ENCODE measurements at regions not wholly inside any gene's neighbourhood (a gene's known extent, or its start where the extent isn't known, plus 50 kb on each side); places are given as distances from the start of the nearest gene placed in this dataset.
"Not testable (repeated sequence)": the region's sequence is repeated elsewhere in the genome, so short reads cannot be mapped to it uniquely, and the experiment has no call there.

GRCh38 chrX:33855251-33855650, 276.9 kb downstream of the FAM47A start:
- H3K4me1 ChIP-seq (ENCODE audit: control insufficient read depth in 2 of 2, insufficient read depth in 2 of 2, low read length in 2 of 2), result no peaks in the 10 kb centered on the region
- H3K36me3 ChIP-seq (replicated peaks in 1 of 2; ENCODE audit: control extremely low read depth in 1 of 2, control insufficient read depth in 1 of 2, extremely low read depth in 1 of 2, insufficient read depth in 2 of 2, low read length in 1 of 2), result no peaks in the 10 kb centered on the region
- no peaks in the 10 kb centered on the region for H3K79me2 ChIP-seq (ENCODE audit: control insufficient read depth, insufficient read depth, low read length)
- intact Hi-C loops (cut with micrococcal nuclease), result no loop called here
- Mint-ChIP-seq H3K27me3 (no peaks in the 10 kb centered on the region), H3K9me3 (ENCODE audit: insufficient read depth) (no peaks in the 10 kb centered on the region), H3K27ac (no peak overlapping the region), H3K4me1 (no peaks in the 10 kb centered on the region), H3K4me3 (no peak overlapping the region)
- ChIA-PET CTCF (no interaction called here), POLR2A (no interaction called here)
- no peak overlapping the region for H2AFZ ChIP-seq (ENCODE audit: insufficient read depth, low read depth, low read length, poor library complexity, severe bottlenecking)
- H4K20me1 ChIP-seq (ENCODE audit: control insufficient read depth, insufficient read depth, low read length, poor library complexity, severe bottlenecking), result no peaks in the 10 kb centered on the region
- no peak overlapping the region for H3K27ac ChIP-seq (ENCODE audit: low read length in 2 of 2)
- no peaks in the 10 kb centered on the region for H3K9me3 ChIP-seq (ENCODE audit: control extremely low read depth in 1 of 3, control insufficient read depth in 2 of 3, insufficient read depth in 1 of 3, low read length in 2 of 3)
- ATAC-seq (ENCODE audit: low read depth) (no peak), DNase-seq (no peak)
- TF ChIP-seq, protein P1, sequence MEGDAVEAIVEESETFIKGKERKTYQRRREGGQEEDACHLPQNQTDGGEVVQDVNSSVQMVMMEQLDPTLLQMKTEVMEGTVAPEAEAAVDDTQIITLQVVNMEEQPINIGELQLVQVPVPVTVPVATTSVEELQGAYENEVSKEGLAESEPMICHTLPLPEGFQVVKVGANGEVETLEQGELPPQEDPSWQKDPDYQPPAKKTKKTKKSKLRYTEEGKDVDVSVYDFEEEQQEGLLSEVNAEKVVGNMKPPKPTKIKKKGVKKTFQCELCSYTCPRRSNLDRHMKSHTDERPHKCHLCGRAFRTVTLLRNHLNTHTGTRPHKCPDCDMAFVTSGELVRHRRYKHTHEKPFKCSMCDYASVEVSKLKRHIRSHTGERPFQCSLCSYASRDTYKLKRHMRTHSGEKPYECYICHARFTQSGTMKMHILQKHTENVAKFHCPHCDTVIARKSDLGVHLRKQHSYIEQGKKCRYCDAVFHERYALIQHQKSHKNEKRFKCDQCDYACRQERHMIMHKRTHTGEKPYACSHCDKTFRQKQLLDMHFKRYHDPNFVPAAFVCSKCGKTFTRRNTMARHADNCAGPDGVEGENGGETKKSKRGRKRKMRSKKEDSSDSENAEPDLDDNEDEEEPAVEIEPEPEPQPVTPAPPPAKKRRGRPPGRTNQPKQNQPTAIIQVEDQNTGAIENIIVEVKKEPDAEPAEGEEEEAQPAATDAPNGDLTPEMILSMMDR (IDR thresholded peaks at IDR 0.05), result no peak
- TF ChIP-seq EZH2 (IDR thresholded peaks at IDR 0.05; ENCODE audit: borderline replicate concordance, insufficient read depth, low read depth, low read length, poor library complexity, severe bottlenecking), result no peak
- no peaks in the 10 kb centered on the region for H3K27me3 ChIP-seq (replicated peaks in 1 of 4; ENCODE audit: control extremely low read depth in 1 of 4, control insufficient read depth in 3 of 4, insufficient read depth in 4 of 4, low read length in 3 of 4)
- H3K9ac ChIP-seq (ENCODE audit: low read length), result no peak overlapping the region
- no peak overlapping the region for H3K4me2 ChIP-seq (replicated peaks; ENCODE audit: low read depth, low read length, poor library complexity, severe bottlenecking)
- H3K4me3 ChIP-seq (ENCODE audit: control extremely low read depth in 1 of 5, extremely low read depth in 1 of 5, insufficient read depth in 1 of 5, low read depth in 2 of 5, low read length in 4 of 5), result no peak overlapping the region

DNA sequence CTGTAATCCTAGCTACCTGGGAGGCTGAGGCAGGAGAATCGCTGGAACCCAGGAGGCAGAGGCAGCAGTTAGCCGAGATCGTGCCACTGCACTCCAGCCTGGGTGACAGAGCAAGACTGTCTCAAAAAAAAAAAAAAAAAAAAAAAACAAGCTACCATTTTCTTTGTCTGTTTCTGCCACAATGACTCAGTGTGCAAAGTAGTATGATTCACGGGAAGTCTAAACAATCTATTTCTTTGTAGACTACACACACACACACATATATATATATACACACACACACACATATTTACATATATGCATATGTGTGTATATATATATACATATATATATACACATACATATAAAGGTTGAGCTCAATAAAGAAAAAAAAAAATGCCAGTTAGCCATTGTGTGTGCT, 280.0 kb downstream of the FAM47A start:
- H3K9me3 ChIP-seq (ENCODE audit: control extremely low read depth in 1 of 3, control insufficient read depth in 2 of 3, insufficient read depth in 1 of 3, low read length in 2 of 3); H3K4me1 Mint-ChIP-seq: not testable (repeated sequence)

More for the DNA sequence above, 280.0 kb downstream of the FAM47A start:
- H3K27ac Mint-ChIP-seq; H3K27ac ChIP-seq (ENCODE audit: low read length in 2 of 2); H3K27me3 ChIP-seq (replicated peaks in 1 of 4; ENCODE audit: control extremely low read depth in 1 of 4, control insufficient read depth in 3 of 4, insufficient read depth in 4 of 4, low read length in 3 of 4); intact Hi-C loops (cut with micrococcal nuclease); H3K27me3 Mint-ChIP-seq; H3K9ac ChIP-seq (ENCODE audit: low read length); H3K9me3 Mint-ChIP-seq (ENCODE audit: insufficient read depth); H3K4me2 ChIP-seq (replicated peaks; ENCODE audit: low read depth, low read length, poor library complexity, severe bottlenecking); H4K20me1 ChIP-seq (ENCODE audit: control insufficient read depth, insufficient read depth, low read length, poor library complexity, severe bottlenecking); H3K36me3 ChIP-seq (replicated peaks in 1 of 2; ENCODE audit: control extremely low read depth in 1 of 2, control insufficient read depth in 1 of 2, extremely low read depth in 1 of 2, insufficient read depth in 2 of 2, low read length in 1 of 2); DNase-seq; H3K4me1 ChIP-seq (ENCODE audit: control insufficient read depth in 2 of 2, insufficient read depth in 2 of 2, low read length in 2 of 2); ATAC-seq (ENCODE audit: low read depth); H3K4me3 Mint-ChIP-seq; POLR2A ChIA-PET; H3K4me3 ChIP-seq (ENCODE audit: control extremely low read depth in 1 of 5, extremely low read depth in 1 of 5, insufficient read depth in 1 of 5, low read depth in 2 of 5, low read length in 4 of 5); H3K79me2 ChIP-seq (ENCODE audit: control insufficient read depth, insufficient read depth, low read length); H2AFZ ChIP-seq (ENCODE audit: insufficient read depth, low read depth, low read length, poor library complexity, severe bottlenecking): not testable (repeated sequence)
- WGBS (ENCODE audit: insufficient coverage), result 100% methylated on average over 1 of the region's 4 CpGs
- CTCF ChIA-PET, result interaction anchor here (0.7 kb wide), 1 partner anchor 1288 kb away, joined by 3 read pairs; no protein-coding TSS in a partner anchor
